HG03280 (cell line): ENCODE measurements at regions not wholly inside any gene's neighbourhood (a gene's known extent, or its start where the extent isn't known, plus 50 kb on each side); places are given as distances from the start of the nearest gene placed in this dataset.

Source experiments
- ATAC-seq: cut with Tn5 transposase; IDR thresholded peaks from one replicate; pipeline ENCODE4 v1.9.1; 2021; ENCODE audit warnings: mild to moderate bottlenecking, moderate library complexity; ENCODE audit not compliant: unreplicated experiment

- ATAC-seq = no peak
These were observed 354.8 kb downstream of the ETS1 start for GRCh38 chr11:128232588-128232987.

GRCh38 chr11:128231845-128232410 is 355.4 kb downstream of the ETS1 start:
- no peak for ATAC-seq

GRCh38 chr11:128227466-128227865 is 359.9 kb downstream of the ETS1 start:
- ATAC-seq = no peak

- no peak for ATAC-seq
These were observed 361.1 kb downstream of the ETS1 start for GRCh38 chr11:128226106-128226716.

- no peak for ATAC-seq
These were observed 365.0 kb downstream of the ETS1 start for GRCh38 chr11:128222245-128222884.

- no peak for ATAC-seq
These were observed 367.6 kb downstream of the ETS1 start for GRCh38 chr11:128219731-128220120.

- no peak for ATAC-seq
These were observed 371.2 kb downstream of the ETS1 start for GRCh38 chr11:128216198-128216597.

- no peak for ATAC-seq
These were observed 372.0 kb downstream of the ETS1 start for GRCh38 chr11:128215238-128215882.

- no peak for ATAC-seq
These were observed 373.1 kb downstream of the ETS1 start for GRCh38 chr11:128214263-128214662.

GRCh38 chr11:128213461-128213860 is 373.9 kb downstream of the ETS1 start:
- ATAC-seq = no peak

GRCh38 chr11:128212324-128212723 is 375.0 kb downstream of the ETS1 start:
- no peak for ATAC-seq

- no peak for ATAC-seq
These were observed 377.0 kb downstream of the ETS1 start for GRCh38 chr11:128210148-128210940.

- ATAC-seq = no peak
These were observed 378.3 kb downstream of the ETS1 start for GRCh38 chr11:128209138-128209435.

- ATAC-seq = no peak
These were observed 378.8 kb downstream of the ETS1 start for GRCh38 chr11:128208329-128209137.

- no peak for ATAC-seq
These were observed 379.5 kb downstream of the ETS1 start for GRCh38 chr11:128207861-128208321.

GRCh38 chr11:128206461-128206860 is 380.9 kb downstream of the ETS1 start:
- ATAC-seq = no peak

- ATAC-seq = no peak
These were observed 381.6 kb downstream of the ETS1 start for GRCh38 chr11:128205796-128206195.

- no peak for ATAC-seq
These were observed 382.5 kb downstream of the ETS1 start for GRCh38 chr11:128204898-128205297.

- no peak for ATAC-seq
These were observed 385.6 kb downstream of the ETS1 start for GRCh38 chr11:128201801-128202200.

- no peak for ATAC-seq
These were observed 386.3 kb downstream of the ETS1 start for GRCh38 chr11:128201009-128201408.
